ENCODE measurements at regions not wholly inside any gene's neighbourhood (a gene's known extent, or its start where the extent isn't known, plus 50 kb on each side); places are given as distances from the start of the nearest gene placed in this dataset.
A peak's percentile ranks its signal among the peaks of the same experiment; 100 is the strongest.

- no peak for DNase-seq (ENCODE audit: low spot score)
Observed at GRCh38 chr5:65068410-65068809, 299.7 kb downstream of the CWC27 start.

DNA sequence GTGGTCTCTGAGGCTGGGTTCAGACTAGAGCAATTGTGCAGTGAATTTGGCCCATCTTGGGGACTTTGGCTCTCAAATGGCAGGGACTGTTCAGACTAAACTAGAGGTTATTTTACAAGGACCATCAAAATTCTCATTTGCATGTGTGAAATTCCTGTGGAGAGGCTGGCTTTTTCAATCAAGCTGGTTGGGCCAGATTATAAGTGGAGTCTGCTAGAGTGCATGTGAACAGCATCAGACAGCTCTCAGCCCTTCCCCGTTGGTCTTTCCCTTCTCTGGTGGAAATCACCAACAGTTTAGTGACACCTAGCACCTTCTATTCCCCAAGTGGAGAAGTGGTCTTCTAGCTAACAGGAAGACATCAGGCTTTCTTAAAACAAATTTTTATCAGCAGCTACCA is 301.3 kb downstream of the CWC27 start:
- DNase-seq (ENCODE audit: low spot score), result no peak

DNA sequence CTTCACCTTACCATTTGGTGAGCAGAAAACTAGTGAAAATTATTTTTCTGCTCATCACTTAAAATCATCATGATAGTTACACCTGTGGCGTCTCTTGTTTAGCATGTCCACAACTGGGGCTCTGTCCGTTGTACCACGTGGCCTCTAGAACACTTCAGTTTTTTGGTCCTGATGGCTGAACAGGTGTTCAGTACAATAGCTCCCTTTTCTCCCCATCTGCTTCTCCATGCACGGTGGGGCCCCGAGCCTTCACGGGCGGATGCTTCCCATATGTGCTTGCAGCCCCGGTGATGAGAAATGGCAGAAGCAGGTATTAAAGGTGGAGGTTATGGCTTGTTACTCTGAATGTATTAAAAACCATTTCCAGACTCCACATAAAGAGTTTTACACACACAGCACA is 304.1 kb downstream of the CWC27 start:
- DNase-seq (ENCODE audit: low spot score), result no peak

DNA sequence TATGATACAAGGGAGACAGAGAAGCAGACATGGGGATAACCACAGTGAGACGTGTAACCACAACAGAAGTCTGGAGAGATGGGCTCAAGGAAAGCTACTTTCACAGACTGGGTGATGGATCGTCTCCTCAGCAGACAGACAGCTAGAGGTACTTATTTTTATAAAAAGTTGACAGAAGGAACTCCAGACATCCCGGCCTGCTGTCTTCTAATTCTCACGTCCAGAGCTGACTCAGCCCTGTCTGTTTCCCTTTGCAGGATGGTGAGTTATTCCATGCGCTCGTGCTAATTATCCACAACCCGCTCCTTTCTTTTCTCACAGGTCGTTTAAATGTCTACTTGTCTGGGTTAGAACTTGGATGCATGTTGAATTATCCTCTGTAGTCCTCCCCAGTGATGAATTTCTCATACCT is 304.5 kb downstream of the CWC27 start:
- DNase-seq (ENCODE audit: low spot score), result no peak

DNA sequence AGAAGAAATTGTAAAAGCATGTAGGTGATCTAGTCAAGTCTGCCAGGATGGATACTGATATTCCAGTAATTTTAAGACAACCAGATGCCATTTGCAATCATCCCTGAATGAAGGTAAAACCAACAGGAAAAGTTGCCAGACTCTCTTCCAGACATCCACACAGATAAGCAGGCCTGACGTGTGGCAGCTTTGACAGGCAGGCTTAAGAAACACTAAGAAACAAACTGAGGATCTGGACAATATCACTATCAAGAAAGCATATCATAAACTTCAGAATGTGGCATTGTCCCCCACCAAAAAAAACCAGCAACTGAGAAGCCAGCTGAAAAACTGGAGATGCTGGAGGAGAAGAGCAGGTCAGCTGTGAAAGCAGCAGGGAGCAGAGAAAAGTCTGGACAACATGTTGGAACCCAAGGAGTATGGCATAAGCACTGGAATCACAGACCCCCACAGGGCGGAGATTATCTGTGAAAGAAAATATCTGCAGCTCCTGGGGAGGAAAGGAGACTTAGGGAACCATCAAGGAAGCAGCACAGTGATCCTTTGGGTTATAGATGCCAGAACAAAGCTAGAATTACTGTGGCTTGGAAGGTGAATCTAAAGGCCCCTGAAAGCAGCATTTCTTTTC is 307.0 kb downstream of the CWC27 start:
- DNase-seq (ENCODE audit: low spot score), result no peak

DNA sequence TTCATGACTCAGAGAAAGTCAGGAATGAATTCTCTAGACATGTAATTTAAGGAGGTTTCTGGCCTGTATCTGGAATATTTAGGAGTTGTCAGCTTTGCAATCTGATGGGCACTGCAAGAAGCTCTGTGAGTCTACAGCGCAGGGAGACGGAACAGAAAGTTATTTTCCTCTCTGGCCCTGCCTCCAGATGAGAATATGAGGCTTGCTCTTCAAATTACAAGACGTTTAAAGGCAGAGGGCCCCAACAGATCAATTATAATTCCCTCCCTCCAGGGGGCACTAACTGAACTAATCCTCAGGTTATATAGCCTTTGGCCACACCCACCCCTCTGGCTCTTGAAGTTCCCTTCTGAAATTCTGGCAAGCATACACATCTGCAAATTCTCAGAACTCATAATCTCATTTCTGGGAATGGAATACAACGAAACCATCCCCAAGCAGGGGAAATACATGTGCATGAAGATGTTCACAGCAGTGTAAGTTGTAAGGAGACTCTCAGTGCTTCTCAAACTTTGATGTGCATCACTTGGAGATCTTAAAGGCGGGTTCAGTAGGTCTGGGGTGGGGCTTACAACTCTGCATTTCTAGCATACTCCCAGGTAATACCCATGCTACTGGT is 307.6 kb downstream of the CWC27 start:
- DNase-seq (ENCODE audit: low spot score), result peak; percentile 73

DNA sequence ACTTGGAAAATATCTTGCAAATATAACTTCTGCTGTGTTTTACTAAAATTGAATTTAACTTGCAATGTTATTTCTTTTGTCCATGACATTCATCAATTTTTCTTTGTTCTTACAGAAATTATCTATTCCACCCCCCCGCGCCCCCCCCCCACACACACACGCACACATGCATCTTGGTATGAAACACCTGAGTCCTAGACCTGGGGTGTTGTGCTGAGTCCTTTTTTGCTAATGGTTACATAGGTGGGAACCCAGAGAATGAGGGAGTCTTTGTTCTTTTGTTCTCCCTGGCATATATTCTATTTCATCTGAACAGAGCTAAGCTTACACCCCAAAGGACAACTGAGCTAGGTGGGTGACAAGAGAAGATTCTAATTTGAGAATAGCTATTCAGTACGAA is 308.9 kb downstream of the CWC27 start:
- no peak for DNase-seq (ENCODE audit: low spot score)

DNA sequence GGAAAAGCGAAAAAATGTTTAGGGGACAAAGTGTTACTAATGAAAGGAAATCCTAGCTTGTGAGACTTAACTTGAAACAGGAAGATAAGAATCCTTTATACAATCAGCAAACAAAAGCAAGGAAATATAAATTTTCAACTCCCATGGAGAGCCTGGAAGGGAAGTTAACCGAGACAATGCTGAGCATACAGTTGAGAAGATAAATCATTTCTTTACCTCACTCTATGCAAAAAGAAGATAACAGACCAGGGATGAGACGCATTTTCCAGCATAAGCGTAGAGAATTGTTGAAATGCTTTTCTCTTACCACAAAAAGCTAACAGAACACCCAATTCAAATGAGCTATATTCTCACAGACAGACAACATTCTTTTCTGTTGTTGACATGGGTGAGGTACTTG is 309.6 kb downstream of the CWC27 start:
- no peak for DNase-seq (ENCODE audit: low spot score)

DNA sequence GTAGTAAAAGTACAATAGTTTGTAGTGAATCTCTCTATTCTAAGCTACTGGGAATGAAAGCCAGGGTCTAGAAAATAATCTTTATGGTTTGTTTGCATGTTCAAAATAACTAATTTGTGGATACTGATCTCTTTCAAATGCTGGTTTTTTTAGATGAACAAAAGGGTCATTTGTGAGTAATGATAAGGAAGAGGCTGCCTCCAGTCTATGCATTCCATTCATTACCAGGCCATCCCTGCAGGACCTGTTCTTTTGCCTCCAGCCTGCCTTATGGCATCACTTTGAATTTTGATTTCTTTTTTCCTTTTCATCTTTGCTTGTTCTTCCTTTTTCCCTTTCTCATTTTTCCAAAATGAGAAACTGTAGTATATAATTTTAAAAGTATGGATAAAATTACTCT is 312.3 kb downstream of the CWC27 start:
- no peak for DNase-seq (ENCODE audit: low spot score)

DNA sequence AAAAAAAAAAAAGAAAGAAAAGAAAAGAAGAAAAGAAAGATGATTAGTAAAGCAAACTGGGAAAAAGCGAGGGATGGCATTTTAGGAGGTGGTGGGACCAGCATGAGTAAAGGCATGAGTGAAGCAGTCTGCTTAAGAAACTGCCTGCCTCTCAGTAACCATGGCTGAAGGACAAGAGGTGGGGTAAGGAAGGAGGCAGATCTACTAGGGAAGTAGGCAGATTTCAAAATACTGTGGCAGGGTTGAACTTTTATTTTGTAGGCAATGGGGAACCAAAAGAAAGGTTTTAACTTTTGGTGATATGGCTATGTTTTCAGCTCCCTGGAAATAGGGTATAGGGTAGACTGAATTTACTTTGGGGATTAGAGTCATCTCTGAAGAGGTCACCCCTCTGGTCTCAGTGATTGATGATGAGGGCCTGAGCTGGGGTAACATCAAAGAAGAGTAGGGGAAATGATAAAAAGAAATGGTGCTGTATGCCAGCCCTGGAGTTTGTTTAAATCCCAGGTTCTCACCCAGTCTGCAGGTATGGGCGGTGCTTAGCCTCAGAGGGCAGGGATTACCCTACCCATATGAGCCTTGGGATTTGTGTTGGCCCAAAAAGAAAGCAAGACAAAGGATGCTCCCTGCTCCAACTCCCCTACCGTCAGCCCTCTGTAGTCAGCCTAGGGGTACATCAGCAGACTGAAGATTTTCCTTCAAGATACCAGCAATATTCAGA is 316.2 kb downstream of the CWC27 start:
- no peak for DNase-seq (ENCODE audit: low spot score)

DNA sequence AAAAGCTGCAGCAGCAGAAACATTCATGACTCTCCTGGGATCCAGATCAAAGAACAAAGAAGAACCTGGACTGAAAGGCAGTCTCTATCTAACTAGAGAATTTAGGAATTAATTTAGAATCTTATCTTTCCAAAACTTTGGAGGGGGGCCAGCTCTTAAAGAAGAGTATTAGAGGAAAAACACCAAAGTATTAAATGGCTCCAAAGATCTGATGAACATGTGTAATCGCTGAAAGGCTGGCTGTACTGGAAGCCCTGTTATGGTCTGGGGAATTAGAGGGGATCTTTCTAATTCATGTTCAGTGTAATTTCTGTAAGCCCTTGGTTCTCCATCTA is 316.8 kb downstream of the CWC27 start:
- no peak for DNase-seq (ENCODE audit: low spot score)

DNA sequence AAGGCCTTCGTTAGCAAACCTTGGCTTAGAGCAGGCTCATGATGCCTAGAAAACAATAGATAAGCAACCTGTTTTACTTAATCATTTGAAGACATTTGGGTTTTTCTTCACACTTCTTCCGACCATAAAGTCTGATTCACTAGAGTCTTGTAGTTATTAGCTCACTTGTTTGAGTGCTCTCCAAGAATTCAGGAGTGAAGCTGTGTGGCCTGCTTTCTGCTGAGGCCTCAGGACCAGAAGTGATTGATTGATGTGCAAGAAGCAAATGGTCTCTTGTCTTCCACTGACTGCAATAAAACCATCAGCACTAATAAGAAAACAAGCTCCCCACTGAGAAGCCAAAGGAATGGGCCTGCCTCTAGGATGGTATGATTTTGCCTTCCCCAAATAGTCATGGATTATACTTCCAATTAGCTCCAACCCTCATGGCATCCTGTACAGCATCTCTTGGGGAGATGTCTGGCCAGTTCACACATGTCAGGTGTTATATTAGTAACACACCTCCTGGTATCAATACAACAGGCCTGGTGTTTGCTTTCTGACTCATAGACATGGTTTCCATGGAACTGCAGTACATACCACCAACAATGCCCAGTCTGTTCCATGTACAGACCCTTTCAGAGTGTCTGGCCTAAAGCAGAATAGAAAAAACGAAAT is 317.6 kb downstream of the CWC27 start:
- DNase-seq (ENCODE audit: low spot score), result peak; percentile 7

DNA sequence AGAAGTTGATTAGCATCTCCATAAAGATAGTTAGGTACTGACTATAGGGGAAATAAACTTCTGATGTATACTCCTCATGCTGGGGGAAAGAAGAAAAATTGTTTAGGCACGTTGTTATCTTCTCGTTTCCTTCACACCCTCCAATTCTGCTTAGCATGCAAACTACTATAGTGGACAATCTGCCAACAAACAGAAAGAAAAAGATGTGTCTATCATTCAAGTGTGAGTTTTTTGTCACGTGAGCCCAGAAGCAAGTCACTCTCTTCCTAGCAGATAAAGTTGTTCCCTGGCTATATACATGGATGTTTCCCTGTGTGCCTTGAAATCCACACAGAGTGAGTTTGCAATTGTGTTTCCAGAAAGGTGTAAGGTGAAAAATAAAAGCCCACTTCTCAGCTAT is 318.4 kb downstream of the CWC27 start:
- DNase-seq (ENCODE audit: low spot score), result no peak

DNA sequence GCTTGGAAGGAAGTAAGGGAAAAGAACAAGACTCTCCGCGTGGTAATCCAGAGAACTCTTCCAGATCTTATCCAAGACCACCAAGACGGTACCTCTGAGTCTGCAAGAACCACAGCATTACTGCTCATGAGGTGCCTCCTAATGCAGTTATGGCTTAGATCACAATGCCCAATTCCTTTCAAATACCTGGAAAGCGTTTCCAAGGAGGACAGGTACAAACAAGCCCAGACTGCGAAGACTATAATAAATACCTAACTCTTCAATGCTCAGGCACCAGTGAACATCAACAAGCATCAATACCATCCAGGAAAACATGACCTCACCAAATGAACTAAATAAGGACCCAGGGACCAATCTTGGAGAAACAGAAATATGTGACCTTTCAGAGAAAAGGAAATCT is 325.5 kb downstream of the CWC27 start:
- no peak for DNase-seq (ENCODE audit: low spot score)

- no peak for DNase-seq (ENCODE audit: low spot score)
Observed at GRCh38 chr5:65098393-65098792, 329.7 kb downstream of the CWC27 start.

Data from activated CD4-positive, alpha-beta T cell treated with anti-CD3 and anti-CD28 coated beads, Interleukin-2, Interleukin-4, amounts not matched to agents 100 ng/mL and 50 ng/mL, durations not matched to agents 16 hours and 8 hours (primary cell).